NCI-H226 (cell line): ENCODE measurements at regions not wholly inside any gene's neighbourhood (a gene's known extent, or its start where the extent isn't known, plus 50 kb on each side); places are given as distances from the start of the nearest gene placed in this dataset.
A peak's percentile ranks its signal among the peaks of the same experiment; 100 is the strongest.

Experiments used
- DNase-seq: peaks from one replicate; pipeline ENCODE4 v3.0.0-alpha.2; 2015

GRCh38 chr5:24385070-24385469 is 259.7 kb downstream of the CDH10 start:
- DNase-seq, result no peak

DNA sequence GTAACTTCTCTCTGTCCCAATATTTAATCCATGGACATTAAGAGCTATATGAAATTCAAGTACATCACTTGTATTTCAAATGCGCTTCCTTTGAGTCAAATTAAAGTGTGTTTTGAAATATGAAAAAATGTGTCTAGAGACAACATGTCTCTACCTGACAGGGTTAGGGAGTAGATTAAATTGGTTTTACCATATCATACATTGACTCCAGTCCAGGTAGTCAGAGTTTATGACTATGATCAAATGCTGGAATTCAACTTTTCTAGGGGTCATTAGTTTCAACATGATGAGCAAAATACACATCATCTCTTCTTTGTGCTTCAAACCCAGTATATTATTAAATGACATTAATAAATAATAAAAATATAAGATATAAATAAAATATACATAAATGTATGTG is 259.2 kb downstream of the CDH10 start:
- DNase-seq, result no peak

- no peak for DNase-seq
Observed at GRCh38 chr5:24388448-24388847, 256.3 kb downstream of the CDH10 start.

DNA sequence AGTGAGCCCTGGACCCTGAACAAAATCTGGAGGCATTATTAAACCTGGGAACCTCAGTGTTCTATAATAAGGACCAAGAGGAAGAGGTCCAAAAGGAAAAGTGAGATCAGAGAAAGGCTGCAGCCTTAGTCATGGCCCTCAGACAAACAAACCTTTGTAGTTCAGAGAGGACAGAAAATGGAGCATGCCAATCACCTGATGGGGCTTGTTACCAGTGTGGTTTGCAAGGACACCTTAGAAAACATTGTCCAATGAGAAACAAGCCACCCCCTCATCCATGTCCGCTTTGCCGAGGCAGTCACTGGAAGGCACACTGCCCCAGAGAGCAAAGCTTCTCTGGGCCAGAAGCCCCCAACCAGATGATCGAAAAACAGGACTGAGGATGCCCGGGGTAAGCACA is 254.8 kb downstream of the CDH10 start:
- DNase-seq, result no peak

GRCh38 chr5:24391816-24392215 is 253.0 kb downstream of the CDH10 start:
- DNase-seq, result no peak

DNA sequence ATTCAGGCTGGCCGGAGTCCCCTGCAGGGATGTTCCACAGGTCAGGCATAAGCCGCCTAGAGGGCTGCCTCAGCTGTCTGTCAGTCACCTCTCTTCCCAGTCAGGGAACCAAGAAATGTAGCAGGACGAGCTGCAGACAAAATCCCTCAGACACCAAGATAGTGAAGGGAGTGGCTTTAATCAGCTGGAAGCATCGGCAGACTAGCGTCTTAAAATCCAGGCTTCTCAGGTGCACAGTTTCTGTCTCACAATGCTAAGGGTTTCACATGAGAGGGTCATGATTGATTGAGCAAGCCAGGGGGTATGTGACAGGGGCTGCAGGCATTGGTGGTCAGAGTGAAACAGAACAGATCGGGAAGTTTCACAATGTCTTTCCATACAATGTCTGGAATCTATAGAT is 247.2 kb downstream of the CDH10 start:
- no peak for DNase-seq

GRCh38 chr5:24401773-24402172 is 243.0 kb downstream of the CDH10 start:
- DNase-seq, result peak; percentile 65

- DNase-seq, result no peak
Observed at GRCh38 chr5:24407466-24407865, 237.3 kb downstream of the CDH10 start.

DNA sequence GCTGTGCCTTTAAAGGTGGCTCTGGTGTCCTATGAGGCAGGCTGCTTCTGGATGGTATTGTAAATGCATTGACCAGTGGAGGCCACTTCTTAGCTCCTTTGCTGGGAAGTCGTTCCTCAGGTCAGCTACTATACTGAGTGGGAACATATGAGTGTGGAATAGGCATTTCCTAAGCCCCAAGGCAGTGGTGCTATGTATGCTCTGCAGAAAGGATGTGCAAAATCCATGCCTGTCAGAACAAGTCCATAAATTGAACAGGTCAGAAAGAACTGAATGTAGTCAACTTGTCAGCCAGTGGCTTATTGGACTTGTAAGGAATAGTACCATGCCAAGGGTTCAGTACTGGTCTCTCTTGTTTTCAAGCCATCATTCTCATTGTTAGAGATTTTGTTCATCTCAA is 216.4 kb downstream of the CDH10 start:
- DNase-seq, result no peak

DNA sequence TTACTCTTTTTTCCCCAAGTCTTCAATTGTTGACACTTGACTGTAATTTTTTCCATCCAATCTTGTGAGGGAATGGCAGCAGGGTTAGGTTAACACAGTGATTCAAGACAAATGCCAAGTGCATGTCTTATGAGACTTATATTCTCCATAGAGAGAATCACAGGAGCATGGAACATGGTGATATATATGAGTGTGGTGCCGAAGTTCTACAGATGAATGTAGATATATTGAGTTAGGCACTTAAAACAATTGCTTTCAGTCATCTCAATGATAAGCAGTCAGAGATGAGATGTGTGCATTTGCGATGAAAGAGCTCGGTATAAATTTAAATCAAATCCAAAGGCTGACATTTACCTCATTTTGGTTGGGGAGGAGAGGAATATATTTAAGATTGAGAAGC is 211.2 kb downstream of the CDH10 start:
- DNase-seq, result no peak
